Lower leg skin (tissue), 3 donors: ENCODE measurements at regions not wholly inside any gene's neighbourhood (a gene's known extent, or its start where the extent isn't known, plus 50 kb on each side); places are given as distances from the start of the nearest gene placed in this dataset.

Experiments used
- POLR2A ChIP-seq, 2 donors: fragments of 450-650 bp; IDR thresholded peaks; one replicate each; pipeline ENCODE4 v1.6.1; 2016 to 2017; ENCODE audit warnings: antibody characterized with exemption in 2 of 2, mild to moderate bottlenecking in 1 of 2, moderate library complexity in 1 of 2
- TF ChIP-seq, protein P1 (sequence below), 3 donors: fragments of 450-650 bp; IDR thresholded peaks; one replicate each; pipeline ENCODE4 v1.5.1; 2016; ENCODE audit warnings: antibody characterized with exemption in 3 of 3, mild to moderate bottlenecking in 3 of 3, moderate library complexity in 2 of 3

DNA sequence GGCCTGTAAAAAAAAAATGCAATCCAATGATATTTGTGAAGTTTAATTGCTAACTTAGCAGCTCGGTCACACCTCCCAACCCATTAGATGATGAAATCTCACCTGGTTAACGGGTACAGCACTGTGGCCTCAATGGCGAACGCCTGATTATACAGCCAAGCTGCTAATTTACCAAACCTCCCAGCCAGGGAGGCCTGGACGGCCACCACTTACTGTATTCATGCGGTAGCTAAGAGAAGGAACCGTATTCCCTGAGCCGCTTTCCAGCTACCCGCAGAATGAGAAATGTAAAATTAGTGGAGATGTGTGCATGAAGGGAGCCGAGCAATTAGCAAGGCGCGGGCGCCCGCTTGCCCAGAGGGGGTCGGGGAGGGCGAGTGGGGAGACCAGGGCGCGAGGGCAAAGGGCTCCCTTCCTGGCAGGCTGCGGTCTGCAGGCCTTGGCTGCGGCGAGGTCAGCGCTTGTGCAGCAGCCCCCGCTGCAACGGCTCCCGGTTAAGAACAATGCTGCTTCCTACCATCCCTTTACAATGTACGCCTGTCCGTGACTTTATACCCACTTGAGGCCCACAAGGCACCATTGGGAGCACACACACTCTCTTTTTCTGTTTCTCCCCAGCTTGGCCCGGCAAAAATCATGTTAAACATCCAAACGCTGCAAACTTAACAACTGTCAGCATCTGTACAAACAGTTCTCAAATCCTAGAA is 70.4 kb upstream of the TBCA start:
- no peak for TF ChIP-seq POLR2A (IDR thresholded peaks at IDR 0.05)
- TF ChIP-seq, protein P1, sequence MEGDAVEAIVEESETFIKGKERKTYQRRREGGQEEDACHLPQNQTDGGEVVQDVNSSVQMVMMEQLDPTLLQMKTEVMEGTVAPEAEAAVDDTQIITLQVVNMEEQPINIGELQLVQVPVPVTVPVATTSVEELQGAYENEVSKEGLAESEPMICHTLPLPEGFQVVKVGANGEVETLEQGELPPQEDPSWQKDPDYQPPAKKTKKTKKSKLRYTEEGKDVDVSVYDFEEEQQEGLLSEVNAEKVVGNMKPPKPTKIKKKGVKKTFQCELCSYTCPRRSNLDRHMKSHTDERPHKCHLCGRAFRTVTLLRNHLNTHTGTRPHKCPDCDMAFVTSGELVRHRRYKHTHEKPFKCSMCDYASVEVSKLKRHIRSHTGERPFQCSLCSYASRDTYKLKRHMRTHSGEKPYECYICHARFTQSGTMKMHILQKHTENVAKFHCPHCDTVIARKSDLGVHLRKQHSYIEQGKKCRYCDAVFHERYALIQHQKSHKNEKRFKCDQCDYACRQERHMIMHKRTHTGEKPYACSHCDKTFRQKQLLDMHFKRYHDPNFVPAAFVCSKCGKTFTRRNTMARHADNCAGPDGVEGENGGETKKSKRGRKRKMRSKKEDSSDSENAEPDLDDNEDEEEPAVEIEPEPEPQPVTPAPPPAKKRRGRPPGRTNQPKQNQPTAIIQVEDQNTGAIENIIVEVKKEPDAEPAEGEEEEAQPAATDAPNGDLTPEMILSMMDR (IDR thresholded peaks at IDR 0.05) = no peak
